GM21825 (cell line): ENCODE measurements at regions not wholly inside any gene's neighbourhood (a gene's known extent, or its start where the extent isn't known, plus 50 kb on each side); places are given as distances from the start of the nearest gene placed in this dataset.
"Not testable (repeated sequence)": the region's sequence is repeated elsewhere in the genome, so short reads cannot be mapped to it uniquely, and the experiment has no call there.

Source experiments
- ATAC-seq: cut with Tn5 transposase; IDR thresholded peaks from one replicate; pipeline ENCODE4 v1.9.1; 2021; ENCODE audit warnings: mild to moderate bottlenecking, moderate library complexity; ENCODE audit not compliant: unreplicated experiment

- ATAC-seq = no peak
Measured at GRCh38 chr12:128015276-128015675, 251.7 kb upstream of the TMEM132C start.

DNA sequence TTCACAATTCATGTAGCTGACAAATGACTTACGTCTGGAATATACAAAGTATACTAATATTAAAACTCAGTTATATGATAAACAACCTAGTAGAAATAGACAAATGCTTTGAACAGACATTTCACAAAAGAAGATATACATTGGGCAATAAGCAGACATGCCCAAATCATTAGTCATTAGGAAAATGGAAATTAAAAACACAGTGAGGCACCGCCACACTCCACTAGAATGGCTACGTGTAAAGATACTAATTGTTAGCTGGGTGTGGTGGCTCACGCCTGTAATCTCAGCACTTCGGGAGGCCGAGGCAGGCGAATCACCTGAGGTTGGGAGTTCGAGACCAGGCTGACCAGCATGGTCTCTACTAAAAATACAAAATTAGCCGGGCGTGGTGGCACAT is 248.9 kb upstream of the TMEM132C start:
- ATAC-seq = no peak

DNA sequence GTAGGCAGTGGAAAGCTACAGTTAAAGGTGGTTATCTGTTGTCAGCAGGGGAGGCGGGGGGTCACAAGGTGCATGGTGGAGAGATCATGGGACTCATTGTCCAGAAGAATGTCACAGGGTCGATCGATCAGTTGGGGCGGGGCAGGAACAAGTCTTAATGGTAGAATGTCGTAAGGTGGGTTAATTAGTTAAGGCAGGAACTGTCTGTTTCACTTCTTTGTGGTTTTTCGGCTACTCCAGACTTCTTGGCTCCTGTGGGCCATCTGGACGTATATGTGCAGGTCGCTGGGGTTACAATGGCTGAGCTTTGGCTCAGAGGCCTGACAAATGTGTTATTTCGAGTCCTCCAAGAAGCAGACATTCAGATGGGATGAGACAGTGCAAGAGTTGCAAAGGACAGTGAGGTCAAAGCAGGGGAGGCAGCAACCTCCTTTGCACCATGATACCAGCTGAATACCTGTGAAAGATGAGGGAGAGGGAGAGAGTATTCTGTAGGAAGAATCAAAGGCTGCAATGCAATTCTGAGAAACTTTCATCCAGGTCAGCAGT is 246.9 kb upstream of the TMEM132C start:
- no peak for ATAC-seq

DNA sequence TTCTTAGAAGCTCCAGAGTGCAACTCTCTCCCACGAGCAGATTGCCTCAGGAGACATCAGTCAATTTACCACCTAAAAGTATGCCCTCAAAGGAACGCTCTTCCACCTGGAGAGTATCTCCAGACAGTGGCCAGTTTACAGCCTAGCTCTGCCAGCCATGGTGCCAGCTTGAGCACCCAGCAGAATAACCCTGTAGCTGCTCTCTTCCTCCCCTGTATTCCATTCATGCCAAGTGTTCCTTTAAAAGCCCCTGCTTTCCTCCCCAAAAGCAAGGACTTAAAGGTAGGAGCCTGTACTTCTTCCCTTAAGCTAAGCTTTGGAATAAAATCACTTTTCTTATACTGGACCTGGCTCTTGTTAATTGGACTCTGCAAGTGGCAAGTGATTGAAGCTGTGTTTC is 245.4 kb upstream of the TMEM132C start:
- no peak for ATAC-seq

- no peak for ATAC-seq
Measured at GRCh38 chr12:128025589-128026245, 241.3 kb upstream of the TMEM132C start.

GRCh38 chr12:128026696-128027574 is 240.0 kb upstream of the TMEM132C start:
- no peak for ATAC-seq

DNA sequence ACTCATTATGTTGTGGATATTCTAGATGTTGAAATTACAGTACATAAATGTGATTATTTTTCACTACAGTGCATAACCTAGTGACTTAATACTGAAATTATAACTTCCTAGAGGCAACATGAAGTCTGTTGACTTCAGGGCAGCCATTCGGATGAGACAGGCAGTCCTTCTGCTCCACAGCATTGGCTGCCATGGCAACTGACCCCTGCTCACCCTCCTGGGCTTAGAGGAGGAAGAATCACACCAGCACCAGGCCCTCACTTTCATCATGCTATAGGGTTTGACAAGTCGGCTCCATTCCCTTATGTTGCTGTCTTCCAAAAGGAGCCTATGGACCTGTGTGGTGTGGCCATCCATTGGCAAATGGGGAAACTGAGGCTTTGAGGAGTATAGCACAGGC is 233.5 kb upstream of the TMEM132C start:
- no peak for ATAC-seq

DNA sequence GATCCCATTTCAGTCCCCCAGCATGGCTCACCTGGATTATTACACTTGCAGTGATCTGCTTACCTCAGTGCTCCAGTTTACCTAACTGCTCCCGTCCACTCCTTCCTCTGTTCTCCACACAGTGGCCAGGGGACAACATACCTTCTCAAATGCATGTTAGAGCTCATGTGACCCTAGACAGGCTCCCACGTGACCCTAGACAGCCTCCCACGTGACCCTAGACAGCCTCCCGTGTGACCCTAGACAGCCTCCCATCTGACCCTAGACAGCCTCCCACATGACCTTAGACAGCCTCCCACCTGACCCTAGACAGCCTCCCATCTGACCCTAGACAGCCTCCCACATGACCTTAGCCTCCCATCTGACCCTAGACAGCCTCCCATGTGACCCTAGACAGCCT is 226.0 kb upstream of the TMEM132C start:
- no peak for ATAC-seq

GRCh38 chr12:128042283-128042682 is 224.7 kb upstream of the TMEM132C start:
- not testable (repeated sequence) for ATAC-seq

GRCh38 chr12:128042825-128043224 is 224.1 kb upstream of the TMEM132C start:
- ATAC-seq = no peak

- ATAC-seq = no peak
Measured at GRCh38 chr12:128043317-128043716, 223.7 kb upstream of the TMEM132C start.

GRCh38 chr12:128047266-128048060 is 219.5 kb upstream of the TMEM132C start:
- ATAC-seq = no peak

GRCh38 chr12:128052331-128052730 is 214.6 kb upstream of the TMEM132C start:
- ATAC-seq = no peak

DNA sequence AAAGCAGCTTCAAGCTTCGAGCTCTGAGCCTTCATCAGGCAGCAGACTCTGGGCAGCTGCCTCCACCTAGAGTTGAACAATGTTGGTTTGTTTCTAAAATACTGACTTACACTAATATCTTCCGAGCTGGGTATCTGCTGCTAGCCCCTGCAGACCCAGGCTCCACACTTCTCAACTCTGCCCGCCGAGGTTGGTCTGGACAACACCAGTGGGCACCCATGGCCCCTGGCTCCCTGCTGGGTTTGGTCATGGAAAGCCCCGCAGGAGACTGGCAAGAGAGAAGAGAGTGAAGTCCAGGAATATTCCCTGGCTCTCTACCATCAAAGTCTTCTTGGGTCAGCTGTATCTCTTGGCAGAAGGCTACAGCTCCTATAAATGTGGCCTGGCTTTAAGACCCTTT is 214.2 kb upstream of the TMEM132C start:
- ATAC-seq = no peak

GRCh38 chr12:128055567-128055966 is 211.4 kb upstream of the TMEM132C start:
- ATAC-seq = no peak

GRCh38 chr12:128056136-128056801 is 210.7 kb upstream of the TMEM132C start:
- ATAC-seq = no peak

GRCh38 chr12:128057586-128057985 is 209.4 kb upstream of the TMEM132C start:
- no peak for ATAC-seq

GRCh38 chr12:128059621-128060370 is 207.2 kb upstream of the TMEM132C start:
- no peak for ATAC-seq

DNA sequence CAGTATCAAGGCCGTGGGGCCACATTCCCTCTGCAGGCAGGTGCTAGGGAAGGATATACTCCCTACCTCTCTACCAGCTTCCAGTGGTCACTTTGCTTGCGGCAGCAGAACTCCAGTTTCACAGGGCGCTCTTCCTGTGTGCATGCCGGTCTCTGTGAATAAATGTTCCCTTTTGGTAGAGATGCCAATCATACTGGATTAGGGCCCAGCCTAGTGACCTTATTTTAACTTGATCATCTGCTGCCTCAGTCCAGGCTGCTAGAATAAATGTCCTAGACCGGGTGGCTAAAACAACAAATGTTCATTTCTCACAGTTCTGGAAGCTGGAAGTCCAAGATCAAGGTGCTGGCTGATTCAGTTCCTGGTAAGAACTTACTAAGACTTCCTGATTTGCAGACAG is 198.8 kb upstream of the TMEM132C start:
- ATAC-seq = no peak
